PC-9 (cell line): ENCODE measurements at regions not wholly inside any gene's neighbourhood (a gene's known extent, or its start where the extent isn't known, plus 50 kb on each side); places are given as distances from the start of the nearest gene placed in this dataset.

Experiments
- BruUV-seq: library from RNA; stranded (reverse); fragments of 400-500 nt; replicated peaks from 2 replicates; lab custom pipeline; 2021; lab: Mats Ljungman, UMichigan
- CTCF ChIA-PET: fragments of 300-600 bp; sonication (Branson Sonifier 250); formaldehyde crosslinking; loops from one replicate; lab custom pipeline; 2022; ENCODE audit warnings: antibody characterized with exemption; lab: Charles Lee
- POLR2A ChIA-PET: fragments of 300-600 bp; sonication (Branson Sonifier 250); formaldehyde crosslinking; loops from one replicate; lab custom pipeline; 2022; ENCODE audit warnings: antibody characterized with exemption; ENCODE audit not compliant: unreplicated experiment; lab: Charles Lee
- DNase-seq, 2 experiments: peaks; one replicate each; pipeline versions ENCODE4 v3.0.0 to v3.0.0-alpha.2; 2015 to 2022; ENCODE audit warnings: mixed read lengths in 1 of 2
- H2AFZ ChIP-seq: fragments of 200-600 bp; sonication (generic); 2 replicates; pipeline ENCODE4 v1.8.1; 2017; ENCODE audit warnings: antibody characterized with exemption
- H3F3A ChIP-seq: fragments of 200-600 bp; sonication (generic); 2 replicates; pipeline ENCODE4 v1.8.1; 2017; ENCODE audit warnings: antibody characterized with exemption, mild to moderate bottlenecking, low read depth; ENCODE audit not compliant: insufficient read depth
- H3K27ac ChIP-seq: fragments of 200-600 bp; sonication (generic); 2 replicates; pipeline ENCODE4 v1.6.1; 2016; ENCODE audit warnings: mixed run types
- H3K27me3 ChIP-seq: fragments of 200-600 bp; sonication (generic); 2 replicates; pipeline ENCODE4 v1.6.1; 2016; ENCODE audit warnings: low read depth, mixed run types; ENCODE audit not compliant: insufficient read depth
- H3K36me3 ChIP-seq: fragments of 200-600 bp; sonication (generic); 2 replicates; pipeline ENCODE4 v1.6.1; 2016; ENCODE audit warnings: low read depth, mixed run types
- H3K4me1 ChIP-seq: fragments of 200-600 bp; sonication (generic); replicated peaks from 2 replicates; pipeline ENCODE4 v1.6.1; 2016; ENCODE audit warnings: mixed run types; ENCODE audit not compliant: insufficient read depth
- H3K4me2 ChIP-seq: fragments of 200-600 bp; sonication (generic); 2 replicates; pipeline ENCODE4 v1.6.1; 2017; ENCODE audit warnings: mixed run types
- H3K4me3 ChIP-seq: fragments of 200-600 bp; sonication (generic); 2 replicates; pipeline ENCODE4 v1.6.1; 2016; ENCODE audit warnings: mixed run types
- H3K79me2 ChIP-seq: fragments of 200-600 bp; sonication (generic); 2 replicates; pipeline ENCODE4 v1.6.1; 2017; ENCODE audit warnings: low read depth, mixed run types
- H3K9me2 ChIP-seq: fragments of 200-600 bp; sonication (generic); 2 replicates; pipeline ENCODE4 v1.8.1; 2017; ENCODE audit warnings: mild to moderate bottlenecking; ENCODE audit not compliant: insufficient read depth
- H3K9me3 ChIP-seq: fragments of 200-600 bp; sonication (generic); 2 replicates; pipeline ENCODE4 v1.8.1; 2016; ENCODE audit warnings: low read depth; ENCODE audit not compliant: insufficient read depth
- H4K20me1 ChIP-seq: fragments of 200-600 bp; sonication (generic); 2 replicates; pipeline ENCODE4 v1.8.1; 2017; ENCODE audit not compliant: insufficient read depth
- CTCF ChIP-seq: fragments of 200-600 bp; sonication (generic); conservative IDR thresholded peaks from 2 replicates; pipeline ENCODE4 v1.6.1; 2017; ENCODE audit warnings: mixed run types, antibody characterized with exemption, mild to moderate bottlenecking, moderate library complexity
- EZH2 ChIP-seq: fragments of 200-600 bp; sonication (generic); IDR thresholded peaks from 2 replicates; pipeline ENCODE4 v1.8.0; 2017; ENCODE audit warnings: antibody characterized with exemption, low read depth
- intact Hi-C: fragments of 100-400 bp; cut with micrococcal nuclease; formaldehyde crosslinking; loops from one replicate; pipeline ENCODE4 v1.10.0; 2022; ENCODE audit not compliant: unreplicated experiment

GRCh38 chr2:19226386-19226785 is 132.0 kb downstream of the OSR1 start:
- Histone ChIP-seq H2AFZ (no peak overlapping the region), H3K79me2 (no peaks in the 10 kb centered on the region), H3K9me2 (no peaks in the 10 kb centered on the region), H3K9me3 (no peaks in the 10 kb centered on the region), H3K4me3 (no peak overlapping the region), H3K36me3 (no peaks in the 10 kb centered on the region), H3K4me2 (no peak overlapping the region), H4K20me1 (no peaks in the 10 kb centered on the region), H3F3A (no peaks in the 10 kb centered on the region), H3K27ac (no peak overlapping the region), H3K27me3 (no peaks in the 10 kb centered on the region), H3K4me1 (no peaks in the 10 kb centered on the region)
- no peak for DNase-seq
- CTCF ChIA-PET = no interaction called here
- intact Hi-C loops = no loop called here
- no TSS peak for BruUV-seq
- POLR2A ChIA-PET = no interaction called here
- no peak for TF ChIP-seq CTCF
- TF ChIP-seq EZH2 = no peak

- H4K20me1 ChIP-seq = no peaks in the 10 kb centered on the region
- ChIA-PET CTCF (no interaction called here), POLR2A (no interaction called here)
- H2AFZ ChIP-seq = no peak overlapping the region
- no peak overlapping the region for H3K4me2 ChIP-seq
- H3K27me3 ChIP-seq = no peaks in the 10 kb centered on the region
- intact Hi-C loops = no loop called here
- BruUV-seq = no TSS peak
- H3K9me2 ChIP-seq = no peaks in the 10 kb centered on the region
- no peak overlapping the region for H3K27ac ChIP-seq
- no peak for DNase-seq
- H3K4me3 ChIP-seq = no peak overlapping the region
- H3K9me3 ChIP-seq = no peaks in the 10 kb centered on the region
- no peaks in the 10 kb centered on the region for H3K36me3 ChIP-seq
- no peaks in the 10 kb centered on the region for H3K4me1 ChIP-seq
- TF ChIP-seq CTCF (no peak), EZH2 (no peak)
- H3K79me2 ChIP-seq = no peaks in the 10 kb centered on the region
- H3F3A ChIP-seq = no peaks in the 10 kb centered on the region
Observed at GRCh38 chr2:19225931-19226330, 132.5 kb downstream of the OSR1 start.

GRCh38 chr2:19225126-19225525 is 133.3 kb downstream of the OSR1 start:
- H3K4me2 ChIP-seq = no peak overlapping the region
- no peak for TF ChIP-seq CTCF
- no peak for TF ChIP-seq EZH2
- intact Hi-C loops = no loop called here
- CTCF ChIA-PET = interaction anchor here (1.1 kb wide), 1 partner anchor 11 kb away, joined by 3 read pairs; no protein-coding TSS in a partner anchor
- BruUV-seq = no TSS peak
- no peak overlapping the region for H2AFZ ChIP-seq
- no peaks in the 10 kb centered on the region for H3K9me2 ChIP-seq
- H3K9me3 ChIP-seq = no peaks in the 10 kb centered on the region
- no peaks in the 10 kb centered on the region for H3K79me2 ChIP-seq
- POLR2A ChIA-PET = no interaction called here
- H3K4me1 ChIP-seq = no peaks in the 10 kb centered on the region
- H4K20me1 ChIP-seq = no peaks in the 10 kb centered on the region
- no peak overlapping the region for H3K4me3 ChIP-seq
- H3F3A ChIP-seq = no peaks in the 10 kb centered on the region
- no peaks in the 10 kb centered on the region for H3K27me3 ChIP-seq
- no peak overlapping the region for H3K27ac ChIP-seq
- no peak for DNase-seq
- no peaks in the 10 kb centered on the region for H3K36me3 ChIP-seq
